Astrocyte of the cerebellum (primary cell): ENCODE measurements at regions not wholly inside any gene's neighbourhood (a gene's known extent, or its start where the extent isn't known, plus 50 kb on each side); places are given as distances from the start of the nearest gene placed in this dataset.
"Not testable (repeated sequence)": the region's sequence is repeated elsewhere in the genome, so short reads cannot be mapped to it uniquely, and the experiment has no call there.

ENCODE experiments used
- DNase-seq: peaks from one replicate; pipeline ENCODE4 v3.0.0-alpha.2; 2011; ENCODE audit warnings: low read depth
- H3K4me3 ChIP-seq: 2 replicates; pipeline ENCODE4 v1.5.1; 2011; ENCODE audit warnings: mild to moderate bottlenecking, low read depth, low read length, moderate library complexity
- in situ Hi-C: cut with HindIII; loops from 2 replicates; pipeline ENCODE4 v1.10.0; 2017; ENCODE audit warnings: low sequenced_read_pairs
- TF ChIP-seq, protein P1 (sequence below): IDR thresholded peaks from 2 replicates; pipeline ENCODE4 v1.5.1; 2012; ENCODE audit warnings: low read length, low read depth, moderate library complexity, mild to moderate bottlenecking; ENCODE audit errors: missing control alignments

DNA sequence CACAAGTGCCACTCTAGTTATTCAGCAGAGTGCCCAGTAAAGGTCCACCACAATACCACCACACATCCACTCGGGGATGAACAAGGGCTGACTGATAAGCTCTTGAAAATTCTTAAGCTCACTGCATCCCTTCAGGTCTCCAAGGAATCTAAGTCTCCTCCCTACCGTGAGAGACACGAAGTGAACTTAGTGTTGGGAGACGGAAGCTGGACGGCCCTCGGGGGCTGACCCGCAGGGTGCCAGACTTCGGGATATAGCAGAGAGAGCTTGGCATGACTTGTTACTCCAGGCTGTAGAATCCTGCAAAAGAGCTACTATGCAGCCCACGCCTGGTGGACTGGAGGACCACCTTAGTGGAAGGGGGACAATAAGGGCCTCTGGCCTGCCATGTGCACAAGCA lies 75.1 kb downstream of the LYZL1 start:
- DNase-seq, in situ Hi-C loops, H3K4me3 ChIP-seq: not testable (repeated sequence)

DNA sequence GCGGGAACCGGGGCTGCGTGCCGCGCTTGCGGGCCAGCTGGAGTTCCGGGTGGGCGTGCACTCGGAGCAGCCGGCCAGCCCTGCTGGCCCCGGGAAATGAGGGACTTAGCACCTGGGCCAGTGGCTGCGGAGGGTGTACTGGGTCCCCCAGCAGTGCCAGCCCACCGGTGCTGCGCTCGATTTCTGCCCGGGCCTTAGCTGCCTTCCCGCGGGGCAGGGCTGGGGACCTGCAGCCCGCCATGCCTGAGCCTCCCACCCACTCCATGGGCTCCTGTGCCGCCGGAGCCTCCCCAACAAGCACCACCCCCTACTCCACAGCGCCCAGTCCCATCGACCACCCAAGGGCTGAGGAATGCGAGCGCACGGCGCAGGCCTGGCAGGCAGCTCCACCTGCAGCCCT lies 77.3 kb downstream of the LYZL1 start:
- DNase-seq, in situ Hi-C loops, H3K4me3 ChIP-seq: not testable (repeated sequence)

DNA sequence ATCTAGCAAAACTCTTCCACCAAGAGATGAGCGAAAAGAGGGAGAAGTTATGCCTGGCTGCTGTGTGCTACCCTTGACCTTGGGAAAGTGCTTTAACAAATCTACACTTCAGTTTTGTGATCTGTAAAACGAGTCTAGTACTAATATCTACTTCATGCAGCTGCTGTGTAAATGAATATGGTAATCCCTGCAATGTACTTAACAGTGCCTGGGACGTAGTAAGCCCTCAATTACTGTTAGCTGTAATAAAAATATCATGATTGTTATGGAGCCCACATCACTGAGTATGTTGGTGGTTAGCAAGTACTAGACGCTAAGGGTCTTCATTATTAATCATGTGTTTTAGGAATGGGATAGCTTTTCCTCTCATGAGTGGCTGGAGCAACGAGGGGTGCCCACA lies 80.5 kb downstream of the LYZL1 start:
- TF ChIP-seq, protein P1, sequence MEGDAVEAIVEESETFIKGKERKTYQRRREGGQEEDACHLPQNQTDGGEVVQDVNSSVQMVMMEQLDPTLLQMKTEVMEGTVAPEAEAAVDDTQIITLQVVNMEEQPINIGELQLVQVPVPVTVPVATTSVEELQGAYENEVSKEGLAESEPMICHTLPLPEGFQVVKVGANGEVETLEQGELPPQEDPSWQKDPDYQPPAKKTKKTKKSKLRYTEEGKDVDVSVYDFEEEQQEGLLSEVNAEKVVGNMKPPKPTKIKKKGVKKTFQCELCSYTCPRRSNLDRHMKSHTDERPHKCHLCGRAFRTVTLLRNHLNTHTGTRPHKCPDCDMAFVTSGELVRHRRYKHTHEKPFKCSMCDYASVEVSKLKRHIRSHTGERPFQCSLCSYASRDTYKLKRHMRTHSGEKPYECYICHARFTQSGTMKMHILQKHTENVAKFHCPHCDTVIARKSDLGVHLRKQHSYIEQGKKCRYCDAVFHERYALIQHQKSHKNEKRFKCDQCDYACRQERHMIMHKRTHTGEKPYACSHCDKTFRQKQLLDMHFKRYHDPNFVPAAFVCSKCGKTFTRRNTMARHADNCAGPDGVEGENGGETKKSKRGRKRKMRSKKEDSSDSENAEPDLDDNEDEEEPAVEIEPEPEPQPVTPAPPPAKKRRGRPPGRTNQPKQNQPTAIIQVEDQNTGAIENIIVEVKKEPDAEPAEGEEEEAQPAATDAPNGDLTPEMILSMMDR, result no peak
- H3K4me3 ChIP-seq, result no peak overlapping the region
- no peak for DNase-seq
- in situ Hi-C loops, result no loop called here

DNA sequence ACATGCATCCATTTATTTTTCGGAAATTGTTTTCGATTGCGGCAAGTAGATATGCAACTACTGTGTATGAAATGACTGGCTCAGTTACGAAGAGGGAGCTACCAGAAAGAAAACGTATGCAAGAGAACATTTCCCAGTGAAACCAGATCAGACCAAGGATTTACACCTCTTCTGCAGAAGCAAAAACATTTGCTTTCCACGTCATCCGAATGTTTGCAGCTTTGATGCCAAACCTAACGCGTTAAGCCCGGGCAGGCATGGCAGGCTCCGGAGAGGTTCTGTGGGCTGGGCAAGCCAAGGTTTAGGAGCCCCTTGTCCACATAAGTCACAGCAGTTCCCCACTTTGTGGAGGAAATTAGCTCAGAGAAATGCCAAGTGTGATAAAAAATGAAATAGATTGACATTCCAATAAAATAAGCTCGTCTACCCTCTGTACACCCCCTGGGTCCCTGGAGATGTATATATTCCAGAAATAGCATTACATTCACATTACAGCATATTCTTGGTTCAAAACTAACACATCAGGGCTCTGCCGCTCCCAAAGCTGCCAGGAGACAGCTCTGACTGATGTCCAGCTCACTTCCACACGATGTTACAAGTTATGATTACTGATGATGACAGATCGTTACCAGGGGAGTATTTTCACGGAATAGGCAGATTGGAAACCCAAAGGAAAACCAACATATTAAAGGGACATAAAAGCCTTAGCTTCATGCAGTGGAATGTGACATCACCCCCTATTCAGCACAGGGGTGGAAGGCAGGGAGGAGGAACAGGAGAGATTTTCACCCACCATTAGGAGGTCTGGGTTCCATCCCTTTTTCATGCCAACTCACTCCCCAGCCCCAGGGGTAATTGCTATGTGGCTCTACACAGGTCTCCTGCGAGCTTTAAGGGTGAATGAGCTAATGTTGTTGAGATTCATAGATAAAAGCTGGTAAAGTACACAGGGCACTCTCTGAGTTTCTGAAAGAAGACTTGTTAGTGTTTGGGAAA lies 81.5 kb downstream of the LYZL1 start:
- in situ Hi-C loops, result no loop called here
- no peak overlapping the region for H3K4me3 ChIP-seq
- no peak for DNase-seq
- TF ChIP-seq, protein P1, result no peak

DNA sequence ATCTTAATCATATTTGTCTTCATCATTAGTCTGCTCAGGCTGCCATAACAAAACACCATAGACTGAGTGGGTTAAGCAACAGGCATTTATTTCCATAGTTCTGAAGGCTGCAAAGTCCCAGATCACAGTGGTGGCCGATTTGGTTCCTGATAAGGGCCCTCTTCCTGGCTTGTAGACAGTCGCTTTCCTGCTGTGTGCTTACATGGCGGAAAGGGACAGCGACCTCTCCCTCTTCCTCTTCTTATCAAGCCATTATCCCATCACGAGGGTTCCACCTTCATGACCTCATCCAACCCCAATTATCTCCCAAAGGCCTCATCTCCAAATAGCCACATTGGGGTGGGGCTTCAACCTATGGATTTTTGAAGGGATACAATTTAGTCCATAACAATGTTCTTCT lies 84.0 kb downstream of the LYZL1 start:
- TF ChIP-seq, protein P1, result no peak
- in situ Hi-C loops, result no loop called here
- H3K4me3 ChIP-seq, result no peak overlapping the region
- DNase-seq, result no peak

DNA sequence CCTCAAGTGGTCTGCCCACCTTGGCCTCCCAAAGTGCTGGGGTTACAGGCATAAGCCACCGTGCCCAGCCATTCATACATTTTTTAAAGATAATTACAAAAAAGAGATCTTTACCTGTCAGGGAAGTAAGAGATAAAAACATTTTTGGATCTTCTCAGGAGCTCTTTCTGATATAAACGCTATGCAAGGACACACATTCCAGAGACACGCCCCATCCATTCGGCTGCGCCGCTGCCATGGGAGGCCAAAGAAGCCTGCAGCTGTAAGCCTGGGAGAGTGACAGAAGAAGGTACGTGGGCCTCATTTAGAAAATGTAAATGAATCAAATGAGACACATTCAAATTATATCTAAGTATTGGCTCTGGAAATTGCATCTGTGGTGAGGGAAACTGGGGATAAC lies 85.3 kb downstream of the LYZL1 start:
- in situ Hi-C loops, result no loop called here
- TF ChIP-seq, protein P1, result no peak
- no peak for DNase-seq
- H3K4me3 ChIP-seq, result no peak overlapping the region

DNA sequence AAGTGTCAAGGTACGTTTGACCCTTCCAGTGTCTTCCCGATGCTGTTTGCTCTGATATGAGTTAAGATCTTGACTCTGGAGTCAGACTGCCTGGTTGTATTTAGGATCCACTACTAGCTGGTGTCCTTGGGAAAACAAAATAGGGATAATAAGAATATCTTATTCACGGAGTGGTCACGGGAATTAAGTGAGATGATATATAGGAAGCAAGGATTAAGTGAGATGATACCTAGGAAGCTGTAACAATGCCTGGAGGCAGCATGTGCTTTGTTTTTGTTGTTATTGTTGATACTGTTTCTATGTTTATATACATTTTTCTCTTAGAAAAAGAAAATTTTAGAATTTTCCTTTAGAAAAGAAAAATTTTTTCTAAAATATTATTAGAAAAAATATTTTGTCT lies 87.0 kb downstream of the LYZL1 start:
- DNase-seq, result no peak
- no peak overlapping the region for H3K4me3 ChIP-seq
- in situ Hi-C loops, result no loop called here
- TF ChIP-seq, protein P1, result no peak
